GM12878 (cell line): ENCODE measurements at regions not wholly inside any gene's neighbourhood (a gene's known extent, or its start where the extent isn't known, plus 50 kb on each side); places are given as distances from the start of the nearest gene placed in this dataset.

ENCODE experiments used
- ATAC-seq: fragments of 200-7000 bp; cut with Tn5 transposase; 3 replicates; pipeline ENCODE4 v1.9.1; 2020; ENCODE audit warnings: mild to moderate bottlenecking, moderate library complexity
- BruUV-seq: library from RNA; stranded (reverse); fragments of 400-500 nt; replicated peaks from 2 replicates; lab custom pipeline; 2021; lab: Mats Ljungman, UMichigan
- CTCF ChIA-PET: fragments of 300-600 bp; sonication (Branson Sonifier 250); formaldehyde crosslinking; extraction: SDS; loops from one replicate; lab custom pipeline; 2021; ENCODE audit warnings: inconsistent platforms; lab: Yijun Ruan, JAX
- POLR2A ChIA-PET: fragments of 350-600 bp; formaldehyde crosslinking; extraction: SDS; loops from one replicate; lab custom pipeline; 2021; ENCODE audit warnings: inconsistent platforms; lab: Charles Lee
- RAD21 ChIA-PET: fragments of 300-600 bp; sonication (Branson Sonifier 250); formaldehyde crosslinking; loops from one replicate; lab custom pipeline; 2023; ENCODE audit warnings: antibody characterized with exemption; ENCODE audit not compliant: unreplicated experiment; lab: Charles Lee
- SMC1A ChIA-PET: fragments of 300-600 bp; sonication (Branson Sonifier 250); formaldehyde crosslinking; loops from one replicate; lab custom pipeline; 2023; ENCODE audit not compliant: unreplicated experiment, uncharacterized antibody; lab: Charles Lee
- DNase-seq: peaks from one replicate; pipeline ENCODE4 v3.0.0-alpha.2; 2011; ENCODE audit warnings: low read depth, low spot score
- FAIRE-seq: peaks from 3 replicates; lab custom pipeline; 2011; peaks lifted over from hg19 to GRCh38; lab: Jason Lieb, UNC
- H2AFZ ChIP-seq: 2 replicates; pipeline ENCODE4 v1.6.0; 2011; ENCODE audit warnings: low read depth, low read length, control low read depth; ENCODE audit not compliant: control insufficient read depth
- H3K27ac ChIP-seq: 2 replicates; pipeline ENCODE4 v1.5.1; 2011; ENCODE audit warnings: control low read depth; ENCODE audit not compliant: control insufficient read depth, insufficient read depth
- H3K27me3 ChIP-seq, 2 experiments: replicated peaks in 1 of 2; 2 replicates each; pipeline versions ENCODE4 v1.6.0 to v1.6.1; 2011; ENCODE audit warnings: low read length in 1 of 2; ENCODE audit not compliant: control insufficient read depth in 2 of 2, insufficient read depth in 2 of 2
- H3K36me3 ChIP-seq, 2 experiments: 2 replicates each; pipeline ENCODE4 v1.5.1; 2011; ENCODE audit warnings: low read length in 1 of 2; ENCODE audit not compliant: control insufficient read depth in 2 of 2, insufficient read depth in 2 of 2
- H3K4me1 ChIP-seq: 2 replicates; pipeline ENCODE4 v1.6.1; 2011; ENCODE audit warnings: mild to moderate bottlenecking, low read length, moderate library complexity, mixed read lengths; ENCODE audit not compliant: control insufficient read depth, insufficient read depth
- H3K4me2 ChIP-seq: 2 replicates; pipeline ENCODE4 v1.6.0; 2011; ENCODE audit warnings: control low read depth; ENCODE audit not compliant: control insufficient read depth, insufficient read depth
- H3K4me3 ChIP-seq: fragments of 200-600 bp; sonication (generic); 2 replicates; pipeline ENCODE4 v1.5.1; 2016
- H3K79me2 ChIP-seq: 2 replicates; pipeline ENCODE4 v1.6.0; 2011; ENCODE audit warnings: low read length; ENCODE audit not compliant: control insufficient read depth, insufficient read depth
- H3K9ac ChIP-seq: 2 replicates; pipeline ENCODE4 v1.8.0; 2011; ENCODE audit warnings: low read length, control low read depth, mixed read lengths; ENCODE audit not compliant: control insufficient read depth, insufficient read depth
- H3K9me3 ChIP-seq: replicated peaks from 3 replicates; pipeline ENCODE4 v1.5.1; 2011; ENCODE audit warnings: mild to moderate bottlenecking, low read length; ENCODE audit not compliant: control insufficient read depth, insufficient read depth
- H4K20me1 ChIP-seq: 2 replicates; pipeline ENCODE4 v1.6.0; 2011; ENCODE audit not compliant: control insufficient read depth, insufficient read depth
- CBFB ChIP-seq: IDR thresholded peaks from 2 replicates; pipeline ENCODE4 v1.6.1; 2016; ENCODE audit warnings: antibody characterized with exemption, low read depth
- KDM1A ChIP-seq: fragments of 200-600 bp; sonication (generic); IDR thresholded peaks from 2 replicates; pipeline ENCODE4 v1.6.1; 2016; ENCODE audit warnings: borderline replicate concordance
- MTA3 ChIP-seq: IDR thresholded peaks from 2 replicates; pipeline ENCODE4 v1.6.1; 2012; ENCODE audit warnings: low read length, inconsistent platforms, borderline replicate concordance
- MYB ChIP-seq: fragments of 150-350 bp; IDR thresholded peaks from 2 replicates; pipeline ENCODE4 v1.6.1; 2014; ENCODE audit warnings: mild to moderate bottlenecking, low read depth, low read length, borderline replicate concordance
- NFYB ChIP-seq: IDR thresholded peaks from 2 replicates; pipeline ENCODE4 v1.6.1; 2011; ENCODE audit warnings: low read depth, mild to moderate bottlenecking, low read length, improper control_type of control experiment, moderate library complexity; ENCODE audit not compliant: insufficient read depth
- NR2C2 ChIP-seq: IDR thresholded peaks from 2 replicates; pipeline ENCODE4 v1.6.1; 2011; ENCODE audit warnings: borderline replicate concordance, low read depth; ENCODE audit not compliant: control insufficient read depth, insufficient read length
- SMAD1 ChIP-seq: fragments of 450-650 bp; IDR thresholded peaks from 2 replicates; pipeline ENCODE4 v1.6.1; 2018; ENCODE audit warnings: mild to moderate bottlenecking, low read depth; ENCODE audit not compliant: partially characterized antibody
- SREBF1 ChIP-seq: IDR thresholded peaks from 2 replicates; pipeline ENCODE4 v1.6.1; 2012; ENCODE audit warnings: mild to moderate bottlenecking, low read length
- ZZZ3 ChIP-seq: IDR thresholded peaks from 2 replicates; pipeline ENCODE4 v1.6.1; 2011; ENCODE audit warnings: low read depth; ENCODE audit not compliant: control insufficient read depth, insufficient read length
- WGBS: methylation state at CpG from one replicate; pipeline ENCODE4 v1.1.6; 2016; ENCODE audit warnings: low lambda C conversion rate; ENCODE audit not compliant: insufficient replicate concordance, insufficient coverage; ENCODE audit errors: missing lambda C conversion rate; 5-methylcytosine and 5-hydroxymethylcytosine counted together
- in situ Hi-C: fragments of 300-500 bp; cut with MboI; formaldehyde crosslinking; loops from 9 replicates; pipeline ENCODE4 v1.14.3; 2018; ENCODE audit warnings: mixed read lengths
- intact Hi-C: fragments of 100-400 bp; cut with micrococcal nuclease; formaldehyde crosslinking; loops from one replicate; pipeline ENCODE4 v1.14.2; 2022; ENCODE audit not compliant: unreplicated experiment
- TF ChIP-seq, protein P1 (sequence below): IDR thresholded peaks from 2 replicates; pipeline ENCODE4 v1.6.1; 2011; ENCODE audit warnings: mild to moderate bottlenecking, low read depth, low read length, moderate library complexity; ENCODE audit not compliant: insufficient replicate concordance
- TF ChIP-seq, protein P2 (sequence below): fragments of 450-650 bp; IDR thresholded peaks from 2 replicates; pipeline ENCODE4 v1.6.1; 2017; ENCODE audit warnings: mild to moderate bottlenecking, moderate library complexity

DNA sequence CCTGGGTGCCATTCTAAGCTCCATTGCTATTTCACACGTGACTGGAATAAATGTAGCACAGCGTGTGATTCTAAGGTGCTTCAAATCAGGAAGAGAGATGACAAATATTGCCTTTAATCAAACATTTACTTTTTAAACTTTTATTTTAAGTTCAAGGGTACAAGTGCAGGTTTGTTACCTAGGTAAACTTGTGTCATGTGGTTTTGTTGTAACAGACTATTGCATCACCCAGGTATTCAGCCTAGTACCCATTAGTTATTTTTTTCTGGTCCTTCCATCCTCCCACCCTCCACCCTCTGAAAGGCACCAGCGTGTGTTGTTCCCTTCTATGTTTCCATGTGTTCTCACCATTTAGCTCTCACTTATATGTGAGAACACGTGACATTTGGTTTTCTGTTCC is 510.8 kb downstream of the PLOD2 start:
- H3K27ac ChIP-seq = no peak overlapping the region
- H3K27me3 ChIP-seq = no peaks in the 10 kb centered on the region
- WGBS = 33% methylated on average over 4 of the region's 4 CpGs
- H4K20me1 ChIP-seq = no peaks in the 10 kb centered on the region
- intact Hi-C loops = no loop called here
- RAD21 ChIA-PET = no interaction called here
- POLR2A ChIA-PET = no interaction called here
- H3K4me1 ChIP-seq = no peaks in the 10 kb centered on the region
- no TSS peak for BruUV-seq
- H3K4me2 ChIP-seq = no peak overlapping the region
- SMC1A ChIA-PET = interaction anchor here (1.5 kb wide), 1 partner anchor 22 kb away, joined by 3 read pairs; no protein-coding TSS in a partner anchor
- H3K4me3 ChIP-seq = no peak overlapping the region
- ATAC-seq (no peak), FAIRE-seq (no peak), DNase-seq (no peak)
- no peaks in the 10 kb centered on the region for H3K79me2 ChIP-seq
- H3K9ac ChIP-seq = no peak overlapping the region
- H3K36me3 ChIP-seq = no peaks in the 10 kb centered on the region
- H2AFZ ChIP-seq = no peak overlapping the region
- CTCF ChIA-PET = interaction anchor here (0.5 kb wide), 1 partner anchor 1228 kb away, joined by 3 read pairs; no protein-coding TSS in a partner anchor
- in situ Hi-C loops = no loop called here
- TF ChIP-seq CBFB = no peak
- no peak for TF ChIP-seq ZZZ3
- TF ChIP-seq MYB = no peak
- no peak for TF ChIP-seq SREBF1
- TF ChIP-seq, protein P1, sequence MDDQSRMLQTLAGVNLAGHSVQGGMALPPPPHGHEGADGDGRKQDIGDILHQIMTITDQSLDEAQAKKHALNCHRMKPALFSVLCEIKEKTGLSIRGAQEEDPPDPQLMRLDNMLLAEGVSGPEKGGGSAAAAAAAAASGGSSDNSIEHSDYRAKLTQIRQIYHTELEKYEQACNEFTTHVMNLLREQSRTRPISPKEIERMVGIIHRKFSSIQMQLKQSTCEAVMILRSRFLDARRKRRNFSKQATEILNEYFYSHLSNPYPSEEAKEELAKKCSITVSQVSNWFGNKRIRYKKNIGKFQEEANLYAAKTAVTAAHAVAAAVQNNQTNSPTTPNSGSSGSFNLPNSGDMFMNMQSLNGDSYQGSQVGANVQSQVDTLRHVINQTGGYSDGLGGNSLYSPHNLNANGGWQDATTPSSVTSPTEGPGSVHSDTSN = no peak
- TF ChIP-seq SMAD1 = no peak
- TF ChIP-seq, protein P2, sequence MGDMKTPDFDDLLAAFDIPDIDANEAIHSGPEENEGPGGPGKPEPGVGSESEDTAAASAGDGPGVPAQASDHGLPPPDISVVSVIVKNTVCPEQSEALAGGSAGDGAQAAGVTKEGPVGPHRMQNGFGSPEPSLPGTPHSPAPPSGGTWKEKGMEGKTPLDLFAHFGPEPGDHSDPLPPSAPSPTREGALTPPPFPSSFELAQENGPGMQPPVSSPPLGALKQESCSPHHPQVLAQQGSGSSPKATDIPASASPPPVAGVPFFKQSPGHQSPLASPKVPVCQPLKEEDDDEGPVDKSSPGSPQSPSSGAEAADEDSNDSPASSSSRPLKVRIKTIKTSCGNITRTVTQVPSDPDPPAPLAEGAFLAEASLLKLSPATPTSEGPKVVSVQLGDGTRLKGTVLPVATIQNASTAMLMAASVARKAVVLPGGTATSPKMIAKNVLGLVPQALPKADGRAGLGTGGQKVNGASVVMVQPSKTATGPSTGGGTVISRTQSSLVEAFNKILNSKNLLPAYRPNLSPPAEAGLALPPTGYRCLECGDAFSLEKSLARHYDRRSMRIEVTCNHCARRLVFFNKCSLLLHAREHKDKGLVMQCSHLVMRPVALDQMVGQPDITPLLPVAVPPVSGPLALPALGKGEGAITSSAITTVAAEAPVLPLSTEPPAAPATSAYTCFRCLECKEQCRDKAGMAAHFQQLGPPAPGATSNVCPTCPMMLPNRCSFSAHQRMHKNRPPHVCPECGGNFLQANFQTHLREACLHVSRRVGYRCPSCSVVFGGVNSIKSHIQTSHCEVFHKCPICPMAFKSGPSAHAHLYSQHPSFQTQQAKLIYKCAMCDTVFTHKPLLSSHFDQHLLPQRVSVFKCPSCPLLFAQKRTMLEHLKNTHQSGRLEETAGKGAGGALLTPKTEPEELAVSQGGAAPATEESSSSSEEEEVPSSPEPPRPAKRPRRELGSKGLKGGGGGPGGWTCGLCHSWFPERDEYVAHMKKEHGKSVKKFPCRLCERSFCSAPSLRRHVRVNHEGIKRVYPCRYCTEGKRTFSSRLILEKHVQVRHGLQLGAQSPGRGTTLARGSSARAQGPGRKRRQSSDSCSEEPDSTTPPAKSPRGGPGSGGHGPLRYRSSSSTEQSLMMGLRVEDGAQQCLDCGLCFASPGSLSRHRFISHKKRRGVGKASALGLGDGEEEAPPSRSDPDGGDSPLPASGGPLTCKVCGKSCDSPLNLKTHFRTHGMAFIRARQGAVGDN = no peak
- no peak for TF ChIP-seq MTA3
- no peak for TF ChIP-seq KDM1A
- TF ChIP-seq NR2C2 = no peak
- no peak for TF ChIP-seq NFYB
- H3K9me3 ChIP-seq = no peaks in the 10 kb centered on the region
